GM23338 (cell line): ENCODE measurements at regions not wholly inside any gene's neighbourhood (a gene's known extent, or its start where the extent isn't known, plus 50 kb on each side); places are given as distances from the start of the nearest gene placed in this dataset.

Experiments
- ATAC-seq: fragments of 200-7000 bp; cut with Tn5 transposase; 3 replicates; pipeline ENCODE4 v1.9.1; 2020
- DNase-seq: peaks from one replicate; pipeline ENCODE4 v3.0.0-alpha.2; 2015; ENCODE audit warnings: low spot score
- H2AFZ ChIP-seq: fragments of 200-600 bp; sonication (generic); 2 replicates; pipeline ENCODE4 v1.8.0; 2016; ENCODE audit warnings: antibody characterized with exemption, mild to moderate bottlenecking, moderate library complexity
- H3F3A ChIP-seq: fragments of 200-600 bp; sonication (generic); replicated peaks from 2 replicates; pipeline ENCODE4 v1.8.0; 2017; ENCODE audit warnings: antibody characterized with exemption, mixed run types, low read depth
- H3K27ac ChIP-seq: fragments of 200-600 bp; sonication (generic); 2 replicates; pipeline ENCODE4 v1.6.1; 2016; ENCODE audit warnings: low read depth
- H3K27me3 ChIP-seq: fragments of 200-600 bp; sonication (generic); 2 replicates; pipeline ENCODE4 v1.8.0; 2016; ENCODE audit warnings: mild to moderate bottlenecking, mixed run types, moderate library complexity; ENCODE audit not compliant: insufficient read depth
- H3K36me3 ChIP-seq: fragments of 200-600 bp; sonication (generic); 2 replicates; pipeline ENCODE4 v1.8.0; 2016; ENCODE audit warnings: mild to moderate bottlenecking; ENCODE audit not compliant: insufficient read depth
- H3K4me1 ChIP-seq: fragments of 200-600 bp; sonication (generic); 2 replicates; pipeline ENCODE4 v1.8.0; 2016; ENCODE audit warnings: mild to moderate bottlenecking, moderate library complexity; ENCODE audit not compliant: insufficient read depth
- H3K4me2 ChIP-seq: fragments of 200-600 bp; sonication (generic); 2 replicates; pipeline ENCODE4 v1.7.1; 2017; ENCODE audit warnings: mixed run types
- H3K4me3 ChIP-seq: fragments of 200-600 bp; sonication (generic); 2 replicates; pipeline ENCODE4 v1.6.1; 2016; ENCODE audit warnings: mixed run types
- H3K79me2 ChIP-seq: fragments of 200-600 bp; sonication (generic); replicated peaks from 2 replicates; pipeline ENCODE4 v1.8.0; 2017; ENCODE audit warnings: mild to moderate bottlenecking; ENCODE audit not compliant: insufficient read depth
- H3K9me2 ChIP-seq: fragments of 200-600 bp; sonication (generic); 2 replicates; pipeline ENCODE4 v1.8.0; 2017; ENCODE audit not compliant: insufficient read depth
- H4K20me1 ChIP-seq: fragments of 200-600 bp; sonication (generic); replicated peaks from 2 replicates; pipeline ENCODE4 v1.8.0; 2017; ENCODE audit warnings: mild to moderate bottlenecking; ENCODE audit not compliant: insufficient read depth
- H3K27ac Mint-ChIP-seq: 2 replicates; pipeline ENCODE4 v1.8.0; 2020; ENCODE audit warnings: inconsistent platforms, mild to moderate bottlenecking, moderate library complexity, mixed read lengths
- H3K27me3 Mint-ChIP-seq: 3 replicates; pipeline ENCODE4 v1.8.0; 2022; ENCODE audit warnings: low read depth, mild to moderate bottlenecking, moderate library complexity, mixed read lengths, inconsistent platforms; ENCODE audit not compliant: insufficient read depth, poor library complexity
- H3K36me3 Mint-ChIP-seq: 3 replicates; pipeline ENCODE4 v1.8.0; 2021; ENCODE audit warnings: low read depth, mild to moderate bottlenecking, inconsistent platforms, moderate library complexity, mixed read lengths
- H3K4me1 Mint-ChIP-seq: 3 replicates; pipeline ENCODE4 v1.8.0; 2020; ENCODE audit warnings: mild to moderate bottlenecking, inconsistent platforms, mixed read lengths
- H3K4me3 Mint-ChIP-seq: 3 replicates; pipeline ENCODE4 v1.8.0; 2021; ENCODE audit warnings: moderate library complexity, mild to moderate bottlenecking, inconsistent platforms, mixed read lengths
- H3K9me3 Mint-ChIP-seq: 3 replicates; pipeline ENCODE4 v1.8.0; 2020; ENCODE audit warnings: moderate library complexity, mild to moderate bottlenecking, inconsistent platforms, mixed read lengths
- CREB1 ChIP-seq: fragments of 250-450 bp; sonication (Bioruptor Pico); IDR thresholded peaks from 2 replicates; pipeline ENCODE4 v1.5.0; 2020; ENCODE audit warnings: low read depth, mild to moderate bottlenecking, moderate library complexity
- EZH2 ChIP-seq: fragments of 200-600 bp; sonication (generic); IDR thresholded peaks from one replicate; pipeline ENCODE4 v1.8.0; 2017; ENCODE audit warnings: antibody characterized with exemption, mild to moderate bottlenecking, low read depth; ENCODE audit not compliant: unreplicated experiment
- EZH2phosphoT487 ChIP-seq: fragments of 200-600 bp; sonication (generic); IDR thresholded peaks from one replicate; pipeline ENCODE4 v1.8.1; 2018; ENCODE audit warnings: antibody characterized with exemption; ENCODE audit not compliant: unreplicated experiment
- JUNB ChIP-seq: IDR thresholded peaks from one replicate; pipeline ENCODE4 v1.6.1; 2016; ENCODE audit warnings: antibody characterized with exemption; ENCODE audit not compliant: unreplicated experiment
- NANOG ChIP-seq: IDR thresholded peaks from 2 replicates; pipeline ENCODE4 v1.6.1; 2016; ENCODE audit warnings: antibody characterized with exemption, borderline replicate concordance
- POLR2AphosphoS5 ChIP-seq: IDR thresholded peaks from 2 replicates; pipeline ENCODE4 v1.6.1; 2016; ENCODE audit warnings: antibody characterized with exemption, low read depth
- STAT1 ChIP-seq: IDR thresholded peaks from one replicate; pipeline ENCODE4 v1.6.1; 2016; ENCODE audit warnings: antibody characterized with exemption; ENCODE audit not compliant: unreplicated experiment
- ZNF114 ChIP-seq: fragments of 250-450 bp; sonication (Bioruptor Pico); IDR thresholded peaks from 2 replicates; pipeline ENCODE4 v1.5.0; 2020; ENCODE audit warnings: mild to moderate bottlenecking, moderate library complexity
- ZNF331 ChIP-seq: fragments of 250-450 bp; sonication (Bioruptor Pico); IDR thresholded peaks from 2 replicates; pipeline ENCODE4 v1.5.0; 2020; ENCODE audit warnings: low read depth, mild to moderate bottlenecking, moderate library complexity
- TF ChIP-seq, protein P1 (sequence below): fragments of 250-450 bp; sonication (Bioruptor Pico); IDR thresholded peaks from 2 replicates; pipeline ENCODE4 v1.5.0; 2020; ENCODE audit warnings: mild to moderate bottlenecking, moderate library complexity
- TF ChIP-seq, protein P2 (sequence below): IDR thresholded peaks from 2 replicates; pipeline ENCODE4 v1.6.1; 2016; ENCODE audit warnings: antibody characterized with exemption
- TF ChIP-seq, protein P3 (sequence below): IDR thresholded peaks from one replicate; pipeline ENCODE4 v1.6.1; 2018; ENCODE audit warnings: antibody characterized with exemption; ENCODE audit not compliant: unreplicated experiment
- TF ChIP-seq, protein P4 (sequence below), 2 experiments: fragments of 200-600 bp in 1 of 2; sonication (generic) in 1 of 2; conservative IDR thresholded peaks; 2 replicates each; pipeline versions ENCODE4 v1.5.1 to v1.6.1; 2016 to 2017; ENCODE audit warnings: antibody characterized with exemption in 2 of 2, low read depth in 2 of 2, mild to moderate bottlenecking in 2 of 2, moderate library complexity in 1 of 2

DNA sequence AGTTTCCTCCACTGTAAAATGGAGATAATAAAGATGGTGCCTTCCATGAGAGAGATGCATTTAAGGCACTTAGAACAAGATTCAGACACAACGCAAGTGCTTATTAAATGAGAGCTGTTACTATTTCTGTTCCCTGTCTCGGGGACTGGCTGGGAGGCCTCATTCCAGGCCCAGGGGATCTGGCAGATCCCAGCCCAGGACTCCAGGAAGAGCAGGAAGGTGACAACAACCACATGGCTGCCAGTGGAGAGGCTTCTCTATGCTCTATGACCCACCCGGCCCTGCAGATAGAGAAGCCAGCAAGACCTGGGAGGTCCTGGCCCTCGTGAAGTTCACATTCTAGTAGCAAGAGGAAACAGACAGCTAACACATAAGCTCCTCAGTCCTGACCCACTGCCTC is 175.5 kb downstream of the ACTL8 start:
- Mint-ChIP-seq H3K9me3 (peaks cover 9% of the 10 kb centered on the region), H3K4me1 (peaks cover 4% of the 10 kb centered on the region; the same call in 2 of the 3 replicates), H3K4me3 (no peak overlapping the region), H3K27ac (no peak overlapping the region), H3K36me3 (no peaks in the 10 kb centered on the region), H3K27me3 (no peaks in the 10 kb centered on the region)
- H4K20me1 ChIP-seq, result no peaks in the 10 kb centered on the region
- TF ChIP-seq, protein P1, sequence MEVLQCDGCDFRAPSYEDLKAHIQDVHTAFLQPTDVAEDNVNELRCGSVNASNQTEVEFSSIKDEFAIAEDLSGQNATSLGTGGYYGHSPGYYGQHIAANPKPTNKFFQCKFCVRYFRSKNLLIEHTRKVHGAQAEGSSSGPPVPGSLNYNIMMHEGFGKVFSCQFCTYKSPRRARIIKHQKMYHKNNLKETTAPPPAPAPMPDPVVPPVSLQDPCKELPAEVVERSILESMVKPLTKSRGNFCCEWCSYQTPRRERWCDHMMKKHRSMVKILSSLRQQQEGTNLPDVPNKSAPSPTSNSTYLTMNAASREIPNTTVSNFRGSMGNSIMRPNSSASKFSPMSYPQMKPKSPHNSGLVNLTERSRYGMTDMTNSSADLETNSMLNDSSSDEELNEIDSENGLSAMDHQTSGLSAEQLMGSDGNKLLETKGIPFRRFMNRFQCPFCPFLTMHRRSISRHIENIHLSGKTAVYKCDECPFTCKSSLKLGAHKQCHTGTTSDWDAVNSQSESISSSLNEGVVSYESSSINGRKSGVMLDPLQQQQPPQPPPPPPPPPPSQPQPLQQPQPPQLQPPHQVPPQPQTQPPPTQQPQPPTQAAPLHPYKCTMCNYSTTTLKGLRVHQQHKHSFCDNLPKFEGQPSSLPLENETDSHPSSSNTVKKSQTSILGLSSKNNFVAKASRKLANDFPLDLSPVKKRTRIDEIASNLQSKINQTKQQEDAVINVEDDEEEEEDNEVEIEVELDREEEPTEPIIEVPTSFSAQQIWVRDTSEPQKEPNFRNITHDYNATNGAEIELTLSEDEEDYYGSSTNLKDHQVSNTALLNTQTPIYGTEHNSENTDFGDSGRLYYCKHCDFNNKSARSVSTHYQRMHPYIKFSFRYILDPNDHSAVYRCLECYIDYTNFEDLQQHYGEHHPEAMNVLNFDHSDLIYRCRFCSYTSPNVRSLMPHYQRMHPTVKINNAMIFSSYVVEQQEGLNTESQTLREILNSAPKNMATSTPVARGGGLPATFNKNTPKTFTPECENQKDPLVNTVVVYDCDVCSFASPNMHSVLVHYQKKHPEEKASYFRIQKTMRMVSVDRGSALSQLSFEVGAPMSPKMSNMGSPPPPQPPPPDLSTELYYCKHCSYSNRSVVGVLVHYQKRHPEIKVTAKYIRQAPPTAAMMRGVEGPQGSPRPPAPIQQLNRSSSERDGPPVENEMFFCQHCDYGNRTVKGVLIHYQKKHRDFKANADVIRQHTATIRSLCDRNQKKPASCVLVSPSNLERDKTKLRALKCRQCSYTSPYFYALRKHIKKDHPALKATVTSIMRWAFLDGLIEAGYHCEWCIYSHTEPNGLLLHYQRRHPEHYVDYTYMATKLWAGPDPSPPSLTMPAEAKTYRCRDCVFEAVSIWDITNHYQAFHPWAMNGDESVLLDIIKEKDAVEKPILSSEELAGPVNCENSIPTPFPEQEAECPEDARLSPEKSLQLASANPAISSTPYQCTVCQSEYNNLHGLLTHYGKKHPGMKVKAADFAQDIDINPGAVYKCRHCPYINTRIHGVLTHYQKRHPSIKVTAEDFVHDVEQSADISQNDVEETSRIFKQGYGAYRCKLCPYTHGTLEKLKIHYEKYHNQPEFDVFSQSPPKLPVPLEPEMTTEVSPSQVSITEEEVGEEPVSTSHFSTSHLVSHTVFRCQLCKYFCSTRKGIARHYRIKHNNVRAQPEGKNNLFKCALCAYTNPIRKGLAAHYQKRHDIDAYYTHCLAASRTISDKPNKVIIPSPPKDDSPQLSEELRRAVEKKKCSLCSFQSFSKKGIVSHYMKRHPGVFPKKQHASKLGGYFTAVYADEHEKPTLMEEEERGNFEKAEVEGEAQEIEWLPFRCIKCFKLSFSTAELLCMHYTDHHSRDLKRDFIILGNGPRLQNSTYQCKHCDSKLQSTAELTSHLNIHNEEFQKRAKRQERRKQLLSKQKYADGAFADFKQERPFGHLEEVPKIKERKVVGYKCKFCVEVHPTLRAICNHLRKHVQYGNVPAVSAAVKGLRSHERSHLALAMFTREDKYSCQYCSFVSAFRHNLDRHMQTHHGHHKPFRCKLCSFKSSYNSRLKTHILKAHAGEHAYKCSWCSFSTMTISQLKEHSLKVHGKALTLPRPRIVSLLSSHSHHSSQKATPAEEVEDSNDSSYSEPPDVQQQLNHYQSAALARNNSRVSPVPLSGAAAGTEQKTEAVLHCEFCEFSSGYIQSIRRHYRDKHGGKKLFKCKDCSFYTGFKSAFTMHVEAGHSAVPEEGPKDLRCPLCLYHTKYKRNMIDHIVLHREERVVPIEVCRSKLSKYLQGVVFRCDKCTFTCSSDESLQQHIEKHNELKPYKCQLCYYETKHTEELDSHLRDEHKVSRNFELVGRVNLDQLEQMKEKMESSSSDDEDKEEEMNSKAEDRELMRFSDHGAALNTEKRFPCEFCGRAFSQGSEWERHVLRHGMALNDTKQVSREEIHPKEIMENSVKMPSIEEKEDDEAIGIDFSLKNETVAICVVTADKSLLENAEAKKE, result no peak
- TF ChIP-seq ZNF114 (CRISPR knock-in tag), result no peak
- TF ChIP-seq EZH2, result no peak
- no peak for TF ChIP-seq STAT1
- TF ChIP-seq ZNF331 (CRISPR knock-in tag), result no peak
- no peak for TF ChIP-seq EZH2phosphoT487
- TF ChIP-seq JUNB, result no peak
- TF ChIP-seq, protein P2, sequence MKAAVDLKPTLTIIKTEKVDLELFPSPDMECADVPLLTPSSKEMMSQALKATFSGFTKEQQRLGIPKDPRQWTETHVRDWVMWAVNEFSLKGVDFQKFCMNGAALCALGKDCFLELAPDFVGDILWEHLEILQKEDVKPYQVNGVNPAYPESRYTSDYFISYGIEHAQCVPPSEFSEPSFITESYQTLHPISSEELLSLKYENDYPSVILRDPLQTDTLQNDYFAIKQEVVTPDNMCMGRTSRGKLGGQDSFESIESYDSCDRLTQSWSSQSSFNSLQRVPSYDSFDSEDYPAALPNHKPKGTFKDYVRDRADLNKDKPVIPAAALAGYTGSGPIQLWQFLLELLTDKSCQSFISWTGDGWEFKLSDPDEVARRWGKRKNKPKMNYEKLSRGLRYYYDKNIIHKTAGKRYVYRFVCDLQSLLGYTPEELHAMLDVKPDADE, result no peak
- no peak for TF ChIP-seq POLR2AphosphoS5
- TF ChIP-seq NANOG, result no peak
- TF ChIP-seq, protein P3, sequence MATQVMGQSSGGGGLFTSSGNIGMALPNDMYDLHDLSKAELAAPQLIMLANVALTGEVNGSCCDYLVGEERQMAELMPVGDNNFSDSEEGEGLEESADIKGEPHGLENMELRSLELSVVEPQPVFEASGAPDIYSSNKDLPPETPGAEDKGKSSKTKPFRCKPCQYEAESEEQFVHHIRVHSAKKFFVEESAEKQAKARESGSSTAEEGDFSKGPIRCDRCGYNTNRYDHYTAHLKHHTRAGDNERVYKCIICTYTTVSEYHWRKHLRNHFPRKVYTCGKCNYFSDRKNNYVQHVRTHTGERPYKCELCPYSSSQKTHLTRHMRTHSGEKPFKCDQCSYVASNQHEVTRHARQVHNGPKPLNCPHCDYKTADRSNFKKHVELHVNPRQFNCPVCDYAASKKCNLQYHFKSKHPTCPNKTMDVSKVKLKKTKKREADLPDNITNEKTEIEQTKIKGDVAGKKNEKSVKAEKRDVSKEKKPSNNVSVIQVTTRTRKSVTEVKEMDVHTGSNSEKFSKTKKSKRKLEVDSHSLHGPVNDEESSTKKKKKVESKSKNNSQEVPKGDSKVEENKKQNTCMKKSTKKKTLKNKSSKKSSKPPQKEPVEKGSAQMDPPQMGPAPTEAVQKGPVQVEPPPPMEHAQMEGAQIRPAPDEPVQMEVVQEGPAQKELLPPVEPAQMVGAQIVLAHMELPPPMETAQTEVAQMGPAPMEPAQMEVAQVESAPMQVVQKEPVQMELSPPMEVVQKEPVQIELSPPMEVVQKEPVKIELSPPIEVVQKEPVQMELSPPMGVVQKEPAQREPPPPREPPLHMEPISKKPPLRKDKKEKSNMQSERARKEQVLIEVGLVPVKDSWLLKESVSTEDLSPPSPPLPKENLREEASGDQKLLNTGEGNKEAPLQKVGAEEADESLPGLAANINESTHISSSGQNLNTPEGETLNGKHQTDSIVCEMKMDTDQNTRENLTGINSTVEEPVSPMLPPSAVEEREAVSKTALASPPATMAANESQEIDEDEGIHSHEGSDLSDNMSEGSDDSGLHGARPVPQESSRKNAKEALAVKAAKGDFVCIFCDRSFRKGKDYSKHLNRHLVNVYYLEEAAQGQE, result no peak
- no peak for TF ChIP-seq CREB1
- TF ChIP-seq, protein P4, sequence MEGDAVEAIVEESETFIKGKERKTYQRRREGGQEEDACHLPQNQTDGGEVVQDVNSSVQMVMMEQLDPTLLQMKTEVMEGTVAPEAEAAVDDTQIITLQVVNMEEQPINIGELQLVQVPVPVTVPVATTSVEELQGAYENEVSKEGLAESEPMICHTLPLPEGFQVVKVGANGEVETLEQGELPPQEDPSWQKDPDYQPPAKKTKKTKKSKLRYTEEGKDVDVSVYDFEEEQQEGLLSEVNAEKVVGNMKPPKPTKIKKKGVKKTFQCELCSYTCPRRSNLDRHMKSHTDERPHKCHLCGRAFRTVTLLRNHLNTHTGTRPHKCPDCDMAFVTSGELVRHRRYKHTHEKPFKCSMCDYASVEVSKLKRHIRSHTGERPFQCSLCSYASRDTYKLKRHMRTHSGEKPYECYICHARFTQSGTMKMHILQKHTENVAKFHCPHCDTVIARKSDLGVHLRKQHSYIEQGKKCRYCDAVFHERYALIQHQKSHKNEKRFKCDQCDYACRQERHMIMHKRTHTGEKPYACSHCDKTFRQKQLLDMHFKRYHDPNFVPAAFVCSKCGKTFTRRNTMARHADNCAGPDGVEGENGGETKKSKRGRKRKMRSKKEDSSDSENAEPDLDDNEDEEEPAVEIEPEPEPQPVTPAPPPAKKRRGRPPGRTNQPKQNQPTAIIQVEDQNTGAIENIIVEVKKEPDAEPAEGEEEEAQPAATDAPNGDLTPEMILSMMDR (conservative IDR thresholded peaks at IDR 0.05; ENCODE audit: low read depth in 2 of 2), result no peak
- no peaks in the 10 kb centered on the region for H3F3A ChIP-seq
- no peak for ATAC-seq
- H3K27ac ChIP-seq, result no peak overlapping the region
- no peak overlapping the region for H3K4me2 ChIP-seq
- no peaks in the 10 kb centered on the region for H3K27me3 ChIP-seq
- no peak for DNase-seq
- H3K4me3 ChIP-seq, result no peak overlapping the region
- H3K79me2 ChIP-seq, result no peaks in the 10 kb centered on the region
- H2AFZ ChIP-seq, result no peak overlapping the region
- H3K36me3 ChIP-seq, result no peaks in the 10 kb centered on the region
- no peaks in the 10 kb centered on the region for H3K4me1 ChIP-seq
- H3K9me2 ChIP-seq, result no peaks in the 10 kb centered on the region
